Kidney (tissue), 13 donors: ENCODE measurements at regions not wholly inside any gene's neighbourhood (a gene's known extent, or its start where the extent isn't known, plus 50 kb on each side); places are given as distances from the start of the nearest gene placed in this dataset.

Experiments used
- DNase-seq, 5 donors: peaks; one replicate each; pipeline ENCODE4 v3.0.0-alpha.2; 2013 to 2020
- FAIRE-seq: peaks from 2 replicates; lab custom pipeline; 2012; peaks lifted over from hg19 to GRCh38; lab: Jason Lieb, UNC
- H3K27ac ChIP-seq, 2 donors: one replicate each; pipeline ENCODE4 v1.7.0; 2013; ENCODE audit warnings: low read depth in 2 of 2, low read length in 2 of 2, inconsistent platforms in 1 of 2
- H3K27me3 ChIP-seq: one replicate; pipeline ENCODE4 v1.7.1; 2013; ENCODE audit warnings: low read length, inconsistent platforms; ENCODE audit not compliant: control insufficient read depth, insufficient read depth
- H3K36me3 ChIP-seq, 3 donors: one replicate each; pipeline versions ENCODE4 v1.7.0 to v1.7.1; 2013; ENCODE audit warnings: low read length in 3 of 3, control low read depth in 1 of 3, inconsistent platforms in 1 of 3; ENCODE audit not compliant: insufficient read depth in 3 of 3, control insufficient read depth in 2 of 3
- H3K4me1 ChIP-seq, 3 donors: one replicate each; pipeline versions ENCODE4 v1.7.0 to v1.7.1; 2013; ENCODE audit warnings: low read length in 3 of 3, inconsistent platforms in 1 of 3, low read depth in 1 of 3; ENCODE audit not compliant: control insufficient read depth in 2 of 3, insufficient read depth in 2 of 3
- H3K4me3 ChIP-seq, 3 donors: one replicate each; pipeline versions ENCODE4 v1.7.0 to v1.8.1; 2013; ENCODE audit warnings: low read length in 3 of 3, control low read depth in 1 of 3, inconsistent platforms in 1 of 3
- H3K9ac ChIP-seq, 3 donors: one replicate each; pipeline versions ENCODE4 v1.7.0 to v1.7.1; 2013; ENCODE audit warnings: low read length in 3 of 3, control low read depth in 1 of 3, inconsistent platforms in 1 of 3
- H3K9me3 ChIP-seq, 3 donors: one replicate each; pipeline versions ENCODE4 v1.7.0 to v1.7.1; 2013; ENCODE audit warnings: low read length in 3 of 3, control low read depth in 1 of 3, inconsistent platforms in 1 of 3; ENCODE audit not compliant: control insufficient read depth in 2 of 3, insufficient read depth in 1 of 3
- CTCF ChIP-seq: IDR thresholded peaks from 3 replicates; pipeline ENCODE4 v1.5.1; 2012; ENCODE audit warnings: mild to moderate bottlenecking, moderate library complexity, borderline replicate concordance; ENCODE audit not compliant: insufficient read depth; ENCODE audit errors: extremely low read depth
- intact Hi-C: fragments of 100-400 bp; cut with DNase I; formaldehyde crosslinking; loops from one replicate; pipeline ENCODE4 v1.11.1; 2022
- donor health status: control.
- donor health status: control.
- donor health status: control.
- donor health status: control.
- donor health status: control.
- donor health status: DM: yes; HTN: yes; CAD: no.
- donor health status: Normal renal cell carcinoma (clear cell type).

GRCh38 chr10:125485665-125486064 is 197.3 kb downstream of the TEX36 start:
- Histone ChIP-seq H3K9me3 (no peaks in the 10 kb centered on the region), H3K36me3 (no peaks in the 10 kb centered on the region), H3K4me3 (no peak overlapping the region), H3K27ac (no peak overlapping the region), H3K9ac (no peak overlapping the region), H3K27me3 (no peaks in the 10 kb centered on the region), H3K4me1 (no peaks in the 10 kb centered on the region)
- no peak for TF ChIP-seq CTCF
- FAIRE-seq (no peak), DNase-seq (no peak)
- intact Hi-C loops: no loop called here

GRCh38 chr10:125484035-125484732 is 198.8 kb downstream of the TEX36 start:
- H3K27me3 ChIP-seq: no peaks in the 10 kb centered on the region
- intact Hi-C loops: no loop called here
- DNase-seq (no peak), FAIRE-seq (peak; percentile 69)
- no peak for TF ChIP-seq CTCF
- no peak overlapping the region for H3K27ac ChIP-seq
- no peaks in the 10 kb centered on the region for H3K36me3 ChIP-seq
- no peak overlapping the region for H3K9ac ChIP-seq
- no peaks in the 10 kb centered on the region for H3K9me3 ChIP-seq
- no peak overlapping the region for H3K4me3 ChIP-seq
- no peaks in the 10 kb centered on the region for H3K4me1 ChIP-seq

- no peak overlapping the region for H3K9ac ChIP-seq
- intact Hi-C loops: no loop called here
- no peaks in the 10 kb centered on the region for H3K36me3 ChIP-seq
- FAIRE-seq (no peak), DNase-seq (no peak)
- H3K4me3 ChIP-seq: no peak overlapping the region
- TF ChIP-seq CTCF: no peak
- H3K4me1 ChIP-seq: no peaks in the 10 kb centered on the region
- H3K9me3 ChIP-seq: no peaks in the 10 kb centered on the region
- no peak overlapping the region for H3K27ac ChIP-seq
- H3K27me3 ChIP-seq: no peaks in the 10 kb centered on the region
Observed at GRCh38 chr10:125482637-125483036, 200.3 kb downstream of the TEX36 start.

- FAIRE-seq: no peak
- intact Hi-C loops: no loop called here
- Histone ChIP-seq H3K9me3 (no peaks in the 10 kb centered on the region), H3K4me1 (no peaks in the 10 kb centered on the region), H3K9ac (no peak overlapping the region), H3K27me3 (no peaks in the 10 kb centered on the region), H3K27ac (no peak overlapping the region), H3K4me3 (no peak overlapping the region), H3K36me3 (no peaks in the 10 kb centered on the region)
- no peak for TF ChIP-seq CTCF
- DNase-seq: no peak
Observed at GRCh38 chr10:125482108-125482507, 200.9 kb downstream of the TEX36 start.
